HG03442 (cell line): ENCODE measurements at regions not wholly inside any gene's neighbourhood (a gene's known extent, or its start where the extent isn't known, plus 50 kb on each side); places are given as distances from the start of the nearest gene placed in this dataset.
"Not testable (repeated sequence)": the region's sequence is repeated elsewhere in the genome, so short reads cannot be mapped to it uniquely, and the experiment has no call there.

Source experiments
- ATAC-seq: cut with Tn5 transposase; IDR thresholded peaks from one replicate; pipeline ENCODE4 v1.9.1; 2021; ENCODE audit warnings: mild to moderate bottlenecking, moderate library complexity; ENCODE audit not compliant: unreplicated experiment

DNA sequence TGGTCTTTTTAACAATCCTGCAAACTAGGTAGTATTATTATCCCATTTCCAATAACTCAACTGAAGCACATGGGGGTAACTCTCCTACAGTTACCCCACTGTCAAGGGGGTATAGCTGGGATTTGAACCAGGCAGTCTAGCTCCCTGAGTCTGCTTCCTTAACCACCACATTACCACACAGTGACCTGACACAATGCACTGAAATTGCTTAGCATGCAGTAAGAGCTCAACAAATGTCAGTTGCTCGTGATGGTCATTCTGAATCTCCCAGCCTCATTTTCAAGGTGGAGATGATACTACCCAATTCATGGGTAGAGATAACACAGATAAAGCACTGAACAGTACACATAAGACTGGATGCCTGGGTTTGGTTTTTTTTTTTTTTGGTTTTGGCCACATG is 193.2 kb upstream of the MYLIP start:
- no peak for ATAC-seq

GRCh38 chr6:15931697-15932096 is 197.2 kb upstream of the MYLIP start:
- ATAC-seq: not testable (repeated sequence)

DNA sequence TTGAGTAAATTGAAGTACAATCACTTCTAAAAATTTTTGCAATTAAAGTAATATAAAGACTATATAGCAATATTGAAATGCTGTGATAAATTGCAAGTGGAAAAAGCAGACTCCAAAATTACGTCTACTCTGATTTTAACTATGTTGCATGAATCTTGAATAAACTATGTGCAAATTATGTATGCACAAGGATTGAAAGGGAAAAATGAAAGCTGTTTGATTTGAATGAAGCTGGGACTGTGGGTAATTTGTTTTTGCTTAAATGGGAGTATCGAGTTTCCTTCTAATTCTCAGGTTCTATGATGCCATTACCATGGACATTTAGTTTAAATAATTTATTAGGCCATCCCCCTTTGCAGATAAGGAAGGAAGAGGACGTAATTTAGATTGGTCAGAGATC is 198.7 kb upstream of the MYLIP start:
- ATAC-seq: no peak

DNA sequence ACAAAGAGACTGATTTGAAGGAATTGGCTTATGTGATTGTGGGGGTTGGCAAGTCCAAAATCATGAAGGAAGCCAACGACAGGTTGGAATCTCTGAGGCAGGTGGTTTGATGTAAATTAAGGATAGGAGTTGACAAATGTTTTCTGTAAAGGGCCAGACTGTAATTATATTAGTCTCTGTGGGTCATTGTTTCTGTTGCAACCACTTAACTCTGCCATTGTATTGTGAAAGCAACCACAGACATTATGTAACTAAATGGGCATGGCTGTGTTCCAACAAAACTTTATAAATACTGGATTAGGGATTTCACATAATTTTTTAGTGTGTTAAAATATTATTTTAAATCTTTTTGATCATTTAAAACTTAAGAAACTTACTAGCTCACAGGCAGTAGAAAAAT is 199.2 kb upstream of the MYLIP start:
- no peak for ATAC-seq

GRCh38 chr6:15927531-15928225 is 201.2 kb upstream of the MYLIP start:
- no peak for ATAC-seq

GRCh38 chr6:15926256-15926655 is 202.6 kb upstream of the MYLIP start:
- no peak for ATAC-seq

DNA sequence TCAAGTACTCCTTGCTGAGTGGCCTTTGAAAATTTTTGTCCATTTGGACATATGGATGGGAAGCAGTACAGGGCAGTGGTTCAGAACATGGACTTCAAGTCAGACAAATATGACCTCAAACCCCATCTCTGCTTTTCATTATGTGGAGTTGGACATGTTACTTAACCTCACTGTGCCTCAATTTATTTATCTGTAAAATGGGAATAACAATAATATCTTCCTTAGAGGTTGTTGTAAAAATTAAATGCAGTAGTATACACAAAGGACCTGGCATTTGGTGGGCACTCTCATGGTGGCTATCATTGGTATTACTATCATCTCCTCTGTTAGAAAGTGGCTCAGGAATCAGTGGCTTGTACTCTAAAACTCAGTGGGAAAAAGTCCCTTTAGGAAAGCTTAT is 204.0 kb upstream of the MYLIP start:
- no peak for ATAC-seq

DNA sequence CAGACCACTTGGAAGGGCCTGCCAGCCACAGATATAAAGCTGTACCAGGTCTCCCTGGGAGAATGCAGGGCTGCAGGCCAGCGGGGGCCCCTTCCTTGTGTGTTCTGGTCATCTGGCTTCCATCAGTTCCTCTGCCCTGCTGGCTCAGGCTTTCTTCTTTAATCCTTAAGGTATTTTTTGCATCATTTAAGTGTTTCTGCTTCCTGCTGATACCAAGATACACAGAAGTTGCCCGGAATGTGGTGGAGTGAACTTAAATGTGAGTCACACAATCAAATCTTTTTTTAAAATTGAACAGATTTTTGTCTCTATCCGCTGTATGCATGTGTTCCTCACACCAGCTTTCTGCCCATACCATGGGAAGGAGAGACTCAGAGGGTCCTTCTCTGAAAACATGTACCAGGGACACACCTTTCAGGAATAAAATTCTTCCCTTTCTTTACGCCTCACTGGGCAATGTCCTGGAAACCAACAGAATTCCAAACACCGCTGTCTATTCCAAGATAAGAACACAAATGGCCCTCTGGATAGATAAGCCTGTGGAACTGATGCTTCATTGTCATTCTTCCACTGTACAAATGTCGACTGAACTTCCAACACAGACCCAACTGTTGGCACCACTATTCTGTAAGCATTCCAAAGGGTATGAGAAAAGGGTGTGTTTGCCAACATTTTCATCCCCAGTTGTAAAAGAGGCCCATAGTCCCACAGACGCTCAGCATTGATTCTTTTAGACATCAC is 206.2 kb upstream of the MYLIP start:
- no peak for ATAC-seq

- no peak for ATAC-seq
These were observed 207.6 kb upstream of the MYLIP start for GRCh38 chr6:15921243-15921642.

DNA sequence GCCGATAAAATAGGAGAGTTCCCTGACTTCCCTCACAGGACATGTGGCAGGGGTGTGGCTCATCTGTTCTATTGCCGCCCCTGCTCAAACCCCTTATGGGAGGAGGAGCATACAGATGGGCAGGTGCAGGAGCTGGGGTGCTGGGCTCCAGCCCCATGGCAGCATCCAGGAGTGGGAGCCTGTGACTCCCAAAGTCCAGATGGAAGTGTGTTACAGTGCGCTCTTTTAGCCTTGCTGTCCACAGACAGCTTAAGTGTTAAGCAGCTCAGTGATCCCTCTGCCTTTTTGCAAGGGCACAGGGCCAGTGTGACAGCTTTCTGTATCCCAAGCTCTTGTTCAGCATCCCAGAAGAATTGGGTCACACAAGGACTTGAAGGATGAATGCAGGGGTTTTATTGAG is 212.3 kb upstream of the MYLIP start:
- no peak for ATAC-seq

GRCh38 chr6:15915508-15916178 is 213.2 kb upstream of the MYLIP start:
- no peak for ATAC-seq

GRCh38 chr6:15914553-15914952 is 214.3 kb upstream of the MYLIP start:
- no peak for ATAC-seq

DNA sequence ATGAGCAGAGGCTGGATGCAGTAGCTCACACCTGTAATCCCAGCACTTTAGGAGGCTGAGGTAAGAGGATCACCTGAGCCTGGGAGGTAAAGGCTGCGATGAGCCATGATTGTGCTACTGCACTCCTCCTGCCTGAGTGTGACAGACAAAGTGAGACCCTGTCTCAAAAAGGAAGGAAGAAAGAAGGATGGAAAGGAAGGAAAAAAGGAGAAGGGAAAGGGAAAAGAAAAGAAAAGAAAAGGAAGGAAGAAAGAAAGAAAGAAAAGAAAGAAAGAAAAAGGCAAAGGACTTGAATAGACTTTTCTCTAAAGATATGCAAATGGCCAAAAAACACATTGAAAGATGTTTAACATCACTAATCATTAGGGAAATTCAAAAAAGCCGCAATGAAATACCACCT is 215.3 kb upstream of the MYLIP start:
- no peak for ATAC-seq

DNA sequence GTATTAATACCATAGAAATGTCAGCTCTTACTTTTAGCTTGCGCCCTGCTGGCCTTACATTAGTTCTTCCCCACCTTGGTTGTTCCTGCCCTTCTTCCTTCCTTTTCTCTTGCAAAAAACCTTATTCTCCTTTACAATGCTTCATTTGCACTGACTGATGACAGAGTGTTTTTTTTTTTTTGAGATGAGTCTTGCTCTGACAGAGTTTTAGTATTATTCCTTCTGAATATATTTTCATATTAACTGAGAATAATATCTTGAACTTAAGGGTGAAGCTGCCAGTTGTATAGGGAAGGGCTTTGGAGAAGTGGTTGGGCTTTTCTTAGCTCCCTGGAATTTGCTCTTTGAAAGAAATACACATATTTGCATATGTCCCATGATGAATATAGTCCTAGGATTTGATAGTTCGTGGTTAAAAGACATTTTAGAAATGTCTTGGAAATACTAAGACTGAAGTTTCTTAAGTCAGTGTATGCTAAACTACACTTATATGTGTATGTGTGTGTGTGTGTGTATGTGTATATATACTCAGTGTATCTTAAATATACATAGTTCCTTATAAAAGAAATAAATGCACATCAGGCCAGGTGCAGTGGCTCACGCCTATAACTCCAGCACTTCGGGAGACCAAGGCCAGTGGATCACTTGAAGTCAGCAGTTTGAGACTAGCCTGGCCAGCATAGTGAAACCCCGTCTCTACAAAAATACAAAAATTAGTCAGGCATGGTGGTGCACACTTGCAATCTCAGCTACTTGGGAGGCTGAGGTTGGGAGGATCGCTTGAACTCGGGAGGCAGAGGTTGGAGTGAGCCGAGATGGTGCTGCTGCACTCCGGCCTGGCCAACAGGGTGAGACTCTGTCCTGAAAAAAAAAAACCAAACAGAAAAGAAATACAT is 216.1 kb upstream of the MYLIP start:
- no peak for ATAC-seq

DNA sequence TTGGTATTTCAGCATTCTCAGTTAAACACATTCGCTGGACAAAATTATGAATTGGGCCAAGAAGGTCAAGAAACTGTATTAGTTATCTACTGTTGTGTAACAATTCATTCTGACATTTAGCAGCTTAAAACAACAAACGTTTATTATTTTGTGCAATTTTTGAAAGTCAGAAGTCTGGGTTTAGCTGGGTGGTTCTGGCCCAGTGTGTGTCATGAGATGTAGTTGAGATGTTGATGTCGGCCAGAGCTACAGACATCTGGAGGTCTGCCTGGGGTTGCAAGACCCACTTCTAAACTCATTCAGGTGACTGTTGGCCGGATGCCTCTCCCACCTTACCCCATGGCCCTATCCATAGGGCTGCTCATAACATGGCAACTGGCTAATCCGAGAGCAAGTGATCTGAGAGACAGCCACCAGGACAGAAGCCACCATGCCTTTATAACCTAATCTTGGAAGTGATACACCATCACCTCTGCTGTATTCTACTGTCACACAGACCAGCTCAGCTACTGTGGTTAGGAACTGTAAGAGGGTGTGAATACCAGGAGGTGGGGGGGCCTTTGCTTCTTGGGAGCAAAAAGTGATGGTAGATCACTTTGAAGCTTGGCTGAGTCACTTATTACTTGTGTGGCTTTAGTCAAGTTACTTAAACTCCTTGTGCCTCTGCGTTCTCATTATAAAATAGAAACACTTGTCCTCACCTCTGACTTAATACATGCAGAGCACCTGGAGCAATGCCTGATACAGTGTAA is 217.0 kb upstream of the MYLIP start:
- no peak for ATAC-seq

DNA sequence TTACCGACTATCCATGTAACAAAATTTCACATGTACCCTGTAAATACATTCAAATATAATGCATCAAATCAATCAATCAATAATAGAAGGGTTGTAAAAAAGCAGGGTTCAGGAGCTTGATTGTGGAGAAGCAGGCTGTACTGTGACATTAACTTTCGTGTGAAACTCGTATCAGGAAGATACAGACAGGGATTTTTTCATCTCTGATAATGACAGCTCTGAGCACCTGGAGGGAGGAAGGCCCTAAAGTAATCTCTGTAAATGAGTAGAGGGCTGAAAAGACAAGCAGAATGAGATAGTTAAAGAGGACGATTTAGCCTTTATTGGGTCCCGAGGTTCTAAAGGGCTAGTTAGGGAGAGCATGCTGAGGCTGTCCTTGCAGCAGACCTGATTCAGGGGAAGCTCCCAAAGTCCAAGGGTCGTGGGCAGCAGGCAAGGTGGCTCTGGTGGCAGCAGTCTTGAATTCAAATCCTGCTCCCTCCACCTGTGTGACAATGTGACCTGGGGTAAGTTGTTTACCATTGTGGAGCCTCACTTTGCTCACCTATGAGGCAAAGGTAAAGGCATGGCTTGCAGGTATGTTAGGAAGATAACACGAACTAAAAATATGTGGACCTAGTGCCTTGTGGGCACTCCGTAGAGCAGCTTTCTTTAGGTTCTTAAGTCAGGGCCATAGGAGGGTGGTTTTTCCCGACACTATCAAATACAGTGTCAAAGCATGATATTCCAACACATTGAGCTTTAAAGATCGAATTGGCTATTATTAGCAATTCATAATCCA is 219.4 kb upstream of the MYLIP start:
- no peak for ATAC-seq

- ATAC-seq: no peak
These were observed 220.0 kb upstream of the MYLIP start for GRCh38 chr6:15908871-15909270.

DNA sequence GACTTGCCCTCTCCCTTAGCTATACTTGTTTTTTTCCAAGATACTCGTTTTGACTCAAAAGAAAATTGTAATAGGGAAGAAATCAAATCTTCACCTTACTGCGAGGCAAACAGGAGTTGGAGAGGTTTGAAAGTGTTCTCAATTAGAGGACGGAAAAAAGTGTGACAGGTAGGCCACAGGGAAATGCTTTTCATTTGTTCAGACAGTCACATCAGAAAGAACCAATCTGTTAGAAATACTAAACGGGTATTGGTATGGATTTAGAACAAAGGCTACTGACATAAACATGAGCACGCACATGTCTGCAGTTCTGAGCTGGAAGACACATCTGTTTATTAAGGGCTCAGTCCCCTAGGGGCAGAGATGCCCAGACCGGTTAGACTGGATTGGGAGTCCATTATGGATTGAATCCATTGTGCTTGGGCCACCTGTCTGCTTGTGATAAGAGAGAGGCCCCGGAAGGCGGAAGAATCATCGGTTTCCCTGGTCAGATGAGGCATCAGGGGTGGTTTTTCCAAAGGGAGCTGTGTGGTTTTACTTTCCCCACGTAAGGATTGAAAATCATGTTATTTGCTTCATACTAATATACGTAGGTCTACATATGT is 220.9 kb upstream of the MYLIP start:
- no peak for ATAC-seq

GRCh38 chr6:15907220-15907913 is 221.5 kb upstream of the MYLIP start:
- not testable (repeated sequence) for ATAC-seq
